ENCODE measurements at regions not wholly inside any gene's neighbourhood (a gene's known extent, or its start where the extent isn't known, plus 50 kb on each side); places are given as distances from the start of the nearest gene placed in this dataset.
"Not testable (repeated sequence)": the region's sequence is repeated elsewhere in the genome, so short reads cannot be mapped to it uniquely, and the experiment has no call there.

DNA sequence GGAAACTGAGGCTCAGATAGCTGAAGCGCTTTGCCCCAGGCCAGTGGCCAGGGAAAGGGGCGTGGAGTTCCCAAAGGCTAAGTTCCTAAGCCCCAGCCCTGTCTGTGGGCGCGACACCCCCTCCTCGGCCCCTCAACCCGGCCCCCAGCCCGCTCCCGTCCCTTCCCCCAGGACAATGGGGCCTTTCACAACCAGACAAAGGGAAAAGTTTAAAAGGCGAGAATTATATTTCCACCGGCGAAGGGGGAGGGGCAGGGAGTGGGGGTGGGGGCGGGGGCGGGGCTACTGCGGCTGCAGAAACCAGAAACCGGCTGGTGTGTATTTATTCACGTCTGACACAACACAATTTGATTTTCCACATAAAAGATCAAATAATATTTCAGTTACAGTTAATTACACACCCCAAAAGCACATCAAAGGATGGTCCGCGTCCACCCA, 192.1 kb downstream of the MN1 start:
- ChIA-PET CTCF (no interaction called here), POLR2A (no interaction called here)
- Mint-ChIP-seq H3K4me3 (no peak overlapping the region), H3K27me3 (peaks cover 18% of the 10 kb centered on the region), H3K9me3 (ENCODE audit: insufficient read depth) (no peaks in the 10 kb centered on the region), H3K4me1 (peaks cover 3% of the 10 kb centered on the region), H3K27ac (no peak overlapping the region)
- Histone ChIP-seq H3K27ac (ENCODE audit: low read length in 2 of 2) (no peak overlapping the region), H4K20me1 (ENCODE audit: control insufficient read depth, insufficient read depth, low read length, poor library complexity, severe bottlenecking) (no peaks in the 10 kb centered on the region), H3K4me3 (ENCODE audit: control extremely low read depth in 1 of 5, extremely low read depth in 1 of 5, insufficient read depth in 1 of 5, low read depth in 2 of 5, low read length in 4 of 5) (no peak overlapping the region), H2AFZ (ENCODE audit: insufficient read depth, low read depth, low read length, poor library complexity, severe bottlenecking) (no peak overlapping the region), H3K4me1 (ENCODE audit: control insufficient read depth in 2 of 2, insufficient read depth in 2 of 2, low read length in 2 of 2) (no peaks in the 10 kb centered on the region), H3K9ac (ENCODE audit: low read length) (no peak overlapping the region), H3K27me3 (replicated peaks in 1 of 4; ENCODE audit: control extremely low read depth in 1 of 4, control insufficient read depth in 3 of 4, insufficient read depth in 4 of 4, low read length in 3 of 4) (peaks cover 0 to 6% (median 0%) of the 10 kb centered on the region in 4 experiments), H3K36me3 (replicated peaks in 1 of 2; ENCODE audit: control extremely low read depth in 1 of 2, control insufficient read depth in 1 of 2, extremely low read depth in 1 of 2, insufficient read depth in 2 of 2, low read length in 1 of 2) (no peaks in the 10 kb centered on the region), H3K9me3 (ENCODE audit: control extremely low read depth in 1 of 3, control insufficient read depth in 2 of 3, insufficient read depth in 1 of 3, low read length in 2 of 3) (peaks cover 0 to 16% (median 0%) of the 10 kb centered on the region in 3 donors), H3K79me2 (ENCODE audit: control insufficient read depth, insufficient read depth, low read length) (no peaks in the 10 kb centered on the region), H3K4me2 (replicated peaks; ENCODE audit: low read depth, low read length, poor library complexity, severe bottlenecking) (no peak overlapping the region)
- no peak for TF ChIP-seq EZH2 (IDR thresholded peaks at IDR 0.05; ENCODE audit: borderline replicate concordance, insufficient read depth, low read depth, low read length, poor library complexity, severe bottlenecking)
- TF ChIP-seq, protein P1, sequence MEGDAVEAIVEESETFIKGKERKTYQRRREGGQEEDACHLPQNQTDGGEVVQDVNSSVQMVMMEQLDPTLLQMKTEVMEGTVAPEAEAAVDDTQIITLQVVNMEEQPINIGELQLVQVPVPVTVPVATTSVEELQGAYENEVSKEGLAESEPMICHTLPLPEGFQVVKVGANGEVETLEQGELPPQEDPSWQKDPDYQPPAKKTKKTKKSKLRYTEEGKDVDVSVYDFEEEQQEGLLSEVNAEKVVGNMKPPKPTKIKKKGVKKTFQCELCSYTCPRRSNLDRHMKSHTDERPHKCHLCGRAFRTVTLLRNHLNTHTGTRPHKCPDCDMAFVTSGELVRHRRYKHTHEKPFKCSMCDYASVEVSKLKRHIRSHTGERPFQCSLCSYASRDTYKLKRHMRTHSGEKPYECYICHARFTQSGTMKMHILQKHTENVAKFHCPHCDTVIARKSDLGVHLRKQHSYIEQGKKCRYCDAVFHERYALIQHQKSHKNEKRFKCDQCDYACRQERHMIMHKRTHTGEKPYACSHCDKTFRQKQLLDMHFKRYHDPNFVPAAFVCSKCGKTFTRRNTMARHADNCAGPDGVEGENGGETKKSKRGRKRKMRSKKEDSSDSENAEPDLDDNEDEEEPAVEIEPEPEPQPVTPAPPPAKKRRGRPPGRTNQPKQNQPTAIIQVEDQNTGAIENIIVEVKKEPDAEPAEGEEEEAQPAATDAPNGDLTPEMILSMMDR (IDR thresholded peaks at IDR 0.05) = no peak
- intact Hi-C loops (cut with micrococcal nuclease) = no loop called here
- no peak for DNase-seq
- 94% methylated on average over 8 of the region's 18 CpGs for WGBS (ENCODE audit: insufficient coverage)
- ATAC-seq (ENCODE audit: low read depth) = no peak

DNA sequence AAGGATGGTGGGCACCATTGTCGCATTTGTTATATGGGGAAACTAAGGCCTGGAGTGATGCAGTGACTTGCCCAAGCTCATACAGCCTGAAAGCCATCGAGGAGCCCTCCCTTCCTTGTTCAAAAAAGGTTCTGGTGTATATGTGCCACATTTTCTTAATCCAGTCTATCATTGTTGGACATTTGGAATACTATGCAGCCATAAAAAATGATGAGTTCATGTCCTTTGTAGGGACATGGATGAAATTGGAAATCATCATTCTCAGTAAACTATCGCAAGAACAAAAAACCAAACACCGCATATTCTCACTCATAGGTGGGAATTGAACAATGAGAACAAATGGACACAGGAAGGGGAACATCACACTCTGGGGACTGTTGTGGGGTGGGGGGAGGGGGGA, 191.4 kb downstream of the MN1 start:
- peaks cover 24% of the 10 kb centered on the region for H3K27me3 Mint-ChIP-seq
- H3K79me2 ChIP-seq (ENCODE audit: control insufficient read depth, insufficient read depth, low read length); H4K20me1 ChIP-seq (ENCODE audit: control insufficient read depth, insufficient read depth, low read length, poor library complexity, severe bottlenecking); POLR2A ChIA-PET; H3K9me3 Mint-ChIP-seq (ENCODE audit: insufficient read depth); intact Hi-C loops (cut with micrococcal nuclease); H3K9ac ChIP-seq (ENCODE audit: low read length); H3K4me2 ChIP-seq (replicated peaks; ENCODE audit: low read depth, low read length, poor library complexity, severe bottlenecking); H3K4me3 ChIP-seq (ENCODE audit: control extremely low read depth in 1 of 5, extremely low read depth in 1 of 5, insufficient read depth in 1 of 5, low read depth in 2 of 5, low read length in 4 of 5); H3K36me3 ChIP-seq (replicated peaks in 1 of 2; ENCODE audit: control extremely low read depth in 1 of 2, control insufficient read depth in 1 of 2, extremely low read depth in 1 of 2, insufficient read depth in 2 of 2, low read length in 1 of 2); H2AFZ ChIP-seq (ENCODE audit: insufficient read depth, low read depth, low read length, poor library complexity, severe bottlenecking); DNase-seq; H3K4me1 ChIP-seq (ENCODE audit: control insufficient read depth in 2 of 2, insufficient read depth in 2 of 2, low read length in 2 of 2); H3K27ac ChIP-seq (ENCODE audit: low read length in 2 of 2); CTCF ChIA-PET; H3K27ac Mint-ChIP-seq; ATAC-seq (ENCODE audit: low read depth); H3K4me3 Mint-ChIP-seq; H3K4me1 Mint-ChIP-seq; H3K27me3 ChIP-seq (replicated peaks in 1 of 4; ENCODE audit: control extremely low read depth in 1 of 4, control insufficient read depth in 3 of 4, insufficient read depth in 4 of 4, low read length in 3 of 4): not testable (repeated sequence)
- WGBS (ENCODE audit: insufficient coverage) = 100% methylated on average over 1 of the region's 4 CpGs
- peaks cover 0 to 16% (median 0%) of the 10 kb centered on the region in 3 donors for H3K9me3 ChIP-seq (ENCODE audit: control extremely low read depth in 1 of 3, control insufficient read depth in 2 of 3, insufficient read depth in 1 of 3, low read length in 2 of 3)
